NCI-H82 treated with DMSO at 0.1 percent for 48 hours (cell line): ENCODE measurements at regions not wholly inside any gene's neighbourhood (a gene's known extent, or its start where the extent isn't known, plus 50 kb on each side); places are given as distances from the start of the nearest gene placed in this dataset.
A peak's percentile ranks its signal among the peaks of the same experiment; 100 is the strongest.
"Not testable (repeated sequence)": the region's sequence is repeated elsewhere in the genome, so short reads cannot be mapped to it uniquely, and the experiment has no call there.

Experiments
- DNase-seq: peaks from one replicate; lab custom pipeline; 2025; ENCODE audit not compliant: unreplicated experiment; lab: John Stamatoyannopoulos, UW

DNA sequence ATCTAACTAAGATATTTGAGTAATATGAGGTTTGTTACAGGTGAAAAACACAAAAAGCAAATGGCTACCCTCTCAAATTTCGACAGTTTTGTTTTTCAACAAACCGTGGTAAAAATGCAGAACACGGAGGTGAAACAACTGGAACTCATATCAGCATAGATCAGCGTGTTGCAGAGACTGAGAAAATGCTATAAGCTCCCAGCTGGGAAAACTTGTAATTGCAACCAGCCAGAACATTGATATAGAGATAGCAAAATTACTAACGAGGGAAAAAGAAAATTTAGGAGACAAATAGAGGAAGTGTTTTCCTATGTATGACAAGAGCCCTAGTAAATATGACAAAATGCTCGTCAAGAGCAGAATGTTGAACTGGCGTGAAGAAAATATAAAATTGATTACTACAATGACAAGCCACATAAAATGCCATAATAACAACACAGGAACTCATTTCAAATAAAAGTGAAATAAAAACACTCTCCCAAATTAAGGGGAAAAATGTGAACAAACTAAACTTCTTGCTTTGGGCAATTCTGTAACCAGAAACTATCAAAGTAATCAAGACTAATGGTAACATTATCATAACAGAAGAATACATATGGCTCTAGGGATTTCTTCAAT, 1989.8 kb downstream of the EFNA5 start:
- no peak for DNase-seq

DNA sequence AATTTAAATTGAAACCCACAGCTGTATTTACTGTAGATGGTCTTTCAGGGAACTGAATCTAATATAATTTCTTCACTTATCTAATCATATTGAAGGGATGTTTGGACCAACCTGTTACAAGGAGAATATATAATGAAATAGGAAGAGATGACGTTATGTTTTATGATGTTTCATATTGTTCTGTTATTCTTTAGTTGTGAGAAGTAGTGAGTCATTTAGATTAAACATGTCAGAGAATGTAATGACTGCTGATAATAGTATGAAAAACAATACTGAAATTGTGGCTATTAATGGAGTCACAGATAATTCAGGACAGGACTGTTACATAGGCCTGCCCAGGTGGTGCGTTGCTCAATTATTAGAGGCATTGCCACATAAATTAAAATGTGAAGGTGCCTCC, 1993.4 kb downstream of the EFNA5 start:
- DNase-seq: no peak

DNA sequence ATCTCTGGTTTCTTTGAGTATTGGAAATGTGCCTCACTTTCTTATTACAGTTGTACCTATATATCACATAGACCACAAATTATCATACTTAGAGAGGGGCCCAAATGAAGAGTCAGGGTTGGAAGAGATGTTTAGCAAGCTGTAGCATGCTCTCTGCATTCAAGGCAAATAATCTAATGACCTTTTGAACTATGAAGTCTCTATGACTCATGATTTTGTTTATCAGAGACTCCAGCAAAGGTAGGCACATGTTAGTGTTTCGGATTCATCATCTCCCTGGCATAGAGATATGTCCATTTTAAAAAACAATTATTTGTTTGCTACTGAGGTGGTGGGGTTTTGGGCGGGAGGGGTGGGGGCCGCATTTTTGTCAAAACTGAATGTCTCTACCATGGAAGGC, 2000.1 kb downstream of the EFNA5 start:
- no peak for DNase-seq

DNA sequence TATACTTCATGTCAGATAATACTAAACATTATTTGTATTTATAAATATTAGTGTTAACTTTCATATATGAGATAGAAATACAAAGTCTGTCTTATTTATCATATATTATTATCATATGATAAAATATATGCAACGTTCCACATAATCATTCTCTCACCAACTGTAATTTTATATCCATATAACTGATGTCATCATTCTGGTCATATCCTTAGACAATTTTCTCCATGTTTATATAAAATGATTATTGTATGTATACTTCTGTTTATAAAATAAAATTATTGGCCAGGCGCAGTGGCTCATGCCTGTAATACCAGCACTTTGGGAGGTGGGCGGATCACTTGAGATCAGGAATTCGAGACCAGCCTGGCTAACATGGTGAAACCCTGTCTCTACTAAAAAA, 2007.1 kb downstream of the EFNA5 start:
- DNase-seq: no peak

- no peak for DNase-seq
Measured at GRCh38 chr5:105659396-105659795, 2011.3 kb downstream of the EFNA5 start.

GRCh38 chr5:105640328-105640727, 2030.4 kb downstream of the EFNA5 start:
- DNase-seq: no peak

DNA sequence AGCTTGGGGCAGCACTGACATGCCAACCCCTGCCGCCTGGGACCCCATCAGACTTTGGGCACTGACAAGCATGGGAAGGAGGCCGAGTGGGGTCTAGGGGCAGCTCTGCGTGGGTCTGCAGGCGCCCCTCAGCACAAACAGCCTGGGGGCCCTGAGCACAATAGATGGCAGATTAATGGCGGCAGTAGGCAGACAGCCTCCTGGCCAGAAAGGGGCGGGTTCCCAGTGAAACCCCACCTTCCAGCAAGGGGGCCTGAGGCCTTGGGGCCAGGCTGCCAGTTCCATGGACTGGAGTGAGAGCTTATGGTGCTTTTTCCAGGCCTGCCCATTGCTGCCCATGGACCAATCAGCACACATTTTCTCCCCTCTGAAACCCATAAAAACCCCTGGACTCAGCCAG, 2031.2 kb downstream of the EFNA5 start:
- DNase-seq: no peak

DNA sequence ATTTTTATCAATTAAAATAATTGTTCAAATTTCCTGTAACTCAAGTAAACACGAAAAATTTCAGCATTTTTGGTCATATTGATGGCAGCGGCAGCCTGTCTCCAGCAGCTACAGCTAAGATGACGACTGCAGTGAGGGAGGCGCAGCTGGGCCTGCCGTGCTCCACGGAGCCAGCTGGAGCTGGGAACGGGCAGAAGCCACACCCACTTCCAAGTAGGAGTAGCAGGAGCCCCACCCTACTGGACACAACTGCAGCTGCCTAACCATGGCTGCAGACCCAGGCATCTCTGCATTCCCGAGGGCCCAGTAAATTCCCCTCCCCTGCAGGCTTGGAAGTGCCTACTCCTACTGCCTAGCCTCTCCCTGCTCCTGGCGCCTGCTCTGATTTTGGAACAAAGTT, 2031.7 kb downstream of the EFNA5 start:
- no peak for DNase-seq

- no peak for DNase-seq
Measured at GRCh38 chr5:105638437-105638836, 2032.3 kb downstream of the EFNA5 start.

- no peak for DNase-seq
Measured at GRCh38 chr5:105632043-105632442, 2038.7 kb downstream of the EFNA5 start.

DNA sequence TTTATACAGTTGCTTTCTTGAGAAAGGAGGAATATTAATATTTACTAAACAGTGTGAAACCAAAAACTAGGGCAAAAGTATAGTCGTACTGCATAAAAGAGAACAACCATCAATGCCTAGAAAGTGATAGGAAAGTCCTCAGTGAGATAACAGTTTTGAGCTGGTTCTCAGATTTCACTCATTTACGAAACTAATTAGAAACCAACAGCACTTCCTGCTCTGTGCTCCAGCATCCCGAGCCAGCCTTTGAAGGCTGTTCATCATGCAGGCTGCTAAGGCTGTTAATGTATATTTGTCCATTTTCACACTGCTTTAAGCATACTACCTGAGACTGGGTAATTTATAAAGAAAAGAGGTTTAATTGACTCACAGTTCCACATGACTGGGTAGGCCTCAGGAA, 2039.9 kb downstream of the EFNA5 start:
- DNase-seq: no peak

- DNase-seq: no peak
Measured at GRCh38 chr5:105619725-105620124, 2051.0 kb downstream of the EFNA5 start.

DNA sequence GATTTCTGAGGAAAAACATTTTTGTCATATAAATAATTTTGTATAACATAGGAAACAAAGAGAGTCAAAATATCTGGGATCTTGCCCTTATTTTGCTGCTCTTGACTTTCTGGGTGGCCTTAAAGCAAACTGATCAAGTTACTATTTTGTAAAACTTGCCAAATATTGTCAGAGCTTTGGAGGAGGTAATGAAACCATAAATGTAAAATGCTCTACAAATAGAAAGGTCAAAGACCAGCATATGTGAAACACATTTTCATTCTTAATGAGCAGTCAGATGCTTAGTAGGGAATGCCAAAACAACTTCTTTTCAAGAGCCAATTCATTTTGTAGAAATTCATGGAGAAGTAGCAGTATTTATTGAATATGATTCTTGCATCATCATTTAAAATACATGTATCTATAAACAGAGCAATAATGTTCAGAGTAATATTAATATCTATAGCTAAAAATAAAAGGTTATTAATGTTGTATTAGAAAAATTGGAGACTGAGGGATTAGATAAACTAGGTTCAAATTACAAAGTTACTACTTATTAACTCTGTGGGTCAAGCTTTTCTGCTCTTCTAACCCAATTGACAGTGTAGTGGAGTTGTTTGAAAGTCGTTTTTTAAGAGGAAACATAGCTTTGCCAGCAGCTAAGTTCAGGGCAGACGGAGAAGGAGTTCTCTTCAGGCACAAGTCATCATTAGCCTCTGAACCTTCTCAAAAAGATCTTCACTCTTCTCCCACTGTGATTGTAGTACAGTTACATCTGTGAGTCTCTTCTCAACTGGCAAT, 2053.1 kb downstream of the EFNA5 start:
- DNase-seq: no peak

- peak; percentile 17 for DNase-seq
Measured at GRCh38 chr5:105616599-105616998, 2054.0 kb upstream of the NUDT12 start.

DNA sequence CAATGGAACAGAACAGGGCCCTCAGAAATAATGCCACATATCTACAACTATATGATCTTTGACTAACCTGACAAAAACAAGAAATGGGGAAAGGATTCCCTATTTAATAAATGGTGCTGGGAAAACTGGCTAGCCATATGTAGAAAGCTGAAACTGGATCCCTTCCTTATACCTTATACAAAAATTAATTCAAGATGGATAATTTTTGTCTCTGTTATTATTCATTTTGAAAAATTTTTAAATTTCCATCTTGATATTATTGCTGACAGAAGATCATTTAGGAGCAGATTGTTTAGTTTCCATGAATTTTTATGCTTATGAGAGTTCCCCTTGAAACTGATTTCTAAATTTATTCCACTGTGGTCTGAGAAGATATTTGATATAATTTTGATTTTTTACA, 2039.8 kb upstream of the NUDT12 start:
- not testable (repeated sequence) for DNase-seq

- DNase-seq: no peak
Measured at GRCh38 chr5:105593011-105593760, 2030.6 kb upstream of the NUDT12 start.

- DNase-seq: peak; percentile 13
Measured at GRCh38 chr5:105587963-105588662, 2025.5 kb upstream of the NUDT12 start.

- DNase-seq: no peak
Measured at GRCh38 chr5:105581988-105582690, 2019.5 kb upstream of the NUDT12 start.

DNA sequence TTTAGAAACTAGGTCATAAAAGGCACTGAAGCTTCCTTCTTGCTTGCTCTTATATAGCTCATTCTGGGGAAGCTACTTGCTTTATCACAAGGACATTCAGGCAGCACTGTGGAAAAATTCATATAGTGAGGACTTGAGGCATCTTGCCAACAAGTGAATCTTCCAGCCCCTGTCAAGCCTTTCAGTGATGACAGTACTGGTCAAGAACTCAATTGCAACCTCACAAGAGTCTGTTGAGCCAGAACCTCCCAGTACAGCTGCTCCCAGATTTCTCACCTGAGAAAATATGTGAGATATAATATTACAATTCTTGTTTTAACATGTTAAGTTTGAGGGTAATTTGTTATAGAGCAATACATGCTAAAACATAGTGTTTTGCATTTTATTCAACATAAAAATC, 2011.0 kb upstream of the NUDT12 start:
- DNase-seq: no peak

GRCh38 chr5:105565531-105565930, 2002.9 kb upstream of the NUDT12 start:
- no peak for DNase-seq

DNA sequence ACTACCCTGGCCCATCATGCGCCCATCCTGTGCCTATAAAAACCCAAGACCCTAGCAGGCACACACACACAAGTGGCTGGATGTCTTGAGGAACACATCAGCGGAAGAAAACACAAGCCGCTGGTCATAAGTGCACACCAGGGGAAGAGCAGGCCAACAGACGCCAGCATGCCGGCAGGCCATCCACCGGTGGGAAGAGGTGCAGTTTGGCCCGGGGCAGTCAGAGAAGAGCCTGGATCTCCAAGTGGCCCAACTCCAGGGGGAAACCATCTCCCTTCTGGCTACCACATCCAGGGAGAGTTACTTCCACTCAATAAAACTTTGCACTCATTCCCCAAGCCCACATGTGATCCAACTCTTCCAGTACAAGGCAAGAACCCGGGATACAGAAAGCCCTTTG, 2001.3 kb upstream of the NUDT12 start:
- DNase-seq: no peak
